ENCODE measurements at regions not wholly inside any gene's neighbourhood (a gene's known extent, or its start where the extent isn't known, plus 50 kb on each side); places are given as distances from the start of the nearest gene placed in this dataset.

DNA sequence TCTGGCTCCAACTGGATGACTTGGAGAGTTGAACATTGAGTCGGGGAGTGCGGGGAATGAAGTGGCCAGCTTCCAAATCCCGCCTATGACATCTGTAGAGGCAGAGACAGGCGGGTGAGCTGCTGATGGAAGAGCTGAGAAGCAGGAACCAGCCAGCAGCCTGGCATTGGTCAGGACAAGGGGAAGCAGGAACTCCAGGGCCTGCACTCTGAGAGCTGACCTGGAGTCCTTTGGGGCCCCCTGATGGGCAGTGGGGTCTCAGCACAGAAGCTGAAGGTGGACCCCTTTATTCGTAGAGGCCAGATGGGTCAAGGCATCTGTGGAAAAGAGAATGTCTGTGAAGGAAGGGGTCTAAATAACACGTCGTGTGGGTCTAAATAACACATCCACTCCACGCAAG lies 57.0 kb downstream of the SEC61G start:
- DNase-seq (ENCODE audit: insufficient read length) (no peak), FAIRE-seq (no peak)
- TF ChIP-seq TAF1 (IDR thresholded peaks at IDR 0.05; ENCODE audit: borderline replicate concordance, low read depth, low read length) (no peak), POLR2A (IDR thresholded peaks at IDR 0.05; ENCODE audit: low read depth, low read length) (no peak), POLR2AphosphoS5 (IDR thresholded peaks at IDR 0.05; ENCODE audit: low read depth, low read length) (no peak)

DNA sequence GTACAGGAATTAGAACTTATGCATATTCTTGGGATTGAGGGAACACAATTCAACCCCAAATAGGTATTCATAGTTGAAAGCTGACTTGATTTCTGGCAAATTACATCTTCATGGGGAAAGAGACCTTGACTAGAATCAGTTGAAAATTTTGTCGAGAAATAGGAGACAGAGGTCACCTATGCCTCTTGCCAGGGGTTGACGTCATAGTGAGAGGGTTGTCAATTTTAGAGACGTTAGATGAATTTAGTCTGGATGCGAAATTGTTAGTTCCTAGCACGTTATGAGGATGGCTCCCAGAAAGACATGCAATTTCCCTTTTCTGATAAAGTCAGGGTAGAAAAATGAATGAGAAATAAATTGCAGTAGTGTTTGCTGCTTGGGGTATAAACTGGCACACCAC lies 59.3 kb downstream of the SEC61G start:
- TF ChIP-seq TAF1 (IDR thresholded peaks at IDR 0.05; ENCODE audit: borderline replicate concordance, low read depth, low read length) (no peak), POLR2A (IDR thresholded peaks at IDR 0.05; ENCODE audit: low read depth, low read length) (no peak), POLR2AphosphoS5 (IDR thresholded peaks at IDR 0.05; ENCODE audit: low read depth, low read length) (no peak)
- DNase-seq (ENCODE audit: insufficient read length) (no peak), FAIRE-seq (no peak)

DNA sequence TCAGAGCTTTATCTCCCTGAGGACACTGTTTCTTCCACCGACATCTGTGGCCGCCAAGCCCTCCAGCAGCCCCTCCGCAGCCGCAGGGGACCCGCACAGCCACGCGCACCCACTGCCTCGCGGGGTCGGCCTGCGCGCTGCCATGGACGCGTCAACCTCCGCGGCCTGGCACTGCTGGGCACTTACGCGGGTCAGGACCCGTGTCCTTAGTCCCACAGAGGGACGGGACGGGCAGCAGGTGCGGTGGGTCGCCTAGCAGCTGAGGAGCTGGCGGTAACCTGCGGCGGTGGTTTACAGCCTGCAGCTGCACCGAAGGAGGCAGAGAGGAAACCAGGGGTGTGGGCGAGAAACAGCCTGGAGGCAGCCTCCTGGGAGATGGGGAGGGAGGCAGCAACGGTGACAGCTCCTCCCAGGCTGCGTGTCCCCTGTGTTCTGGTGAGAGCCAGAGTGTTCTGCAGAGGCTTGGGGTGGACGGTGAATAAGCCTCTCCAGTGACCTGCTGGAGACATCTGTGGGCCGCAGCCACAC lies 61.3 kb downstream of the SEC61G start:
- DNase-seq (ENCODE audit: insufficient read length): no peak
- TF ChIP-seq POLR2AphosphoS5 (IDR thresholded peaks at IDR 0.05; ENCODE audit: low read depth, low read length) (no peak), POLR2A (IDR thresholded peaks at IDR 0.05; ENCODE audit: low read depth, low read length) (no peak), TAF1 (IDR thresholded peaks at IDR 0.05; ENCODE audit: borderline replicate concordance, low read depth, low read length) (no peak)
- FAIRE-seq: no peak

DNA sequence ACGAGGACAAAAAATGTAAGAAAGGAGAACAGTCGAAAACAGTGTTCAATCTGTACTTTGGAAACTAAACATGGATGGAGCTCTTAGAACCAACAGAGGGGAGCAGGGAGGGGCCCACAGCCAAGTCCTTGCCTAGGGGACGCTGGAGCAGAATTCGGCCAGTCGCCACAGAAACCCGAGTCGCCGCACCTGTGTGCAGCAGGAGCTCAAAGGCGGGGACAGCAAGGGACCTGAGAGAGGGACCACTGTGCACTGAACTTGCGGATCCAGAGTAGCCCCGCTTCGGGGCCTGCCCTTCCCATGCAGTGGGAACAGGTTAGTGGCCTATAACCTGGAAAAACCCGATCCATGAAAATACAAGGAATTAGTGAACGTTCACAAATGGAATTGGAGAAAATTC lies 68.1 kb downstream of the SEC61G start:
- TF ChIP-seq POLR2AphosphoS5 (IDR thresholded peaks at IDR 0.05; ENCODE audit: low read depth, low read length) (no peak), TAF1 (IDR thresholded peaks at IDR 0.05; ENCODE audit: borderline replicate concordance, low read depth, low read length) (no peak), POLR2A (IDR thresholded peaks at IDR 0.05; ENCODE audit: low read depth, low read length) (no peak)
- FAIRE-seq (no peak), DNase-seq (ENCODE audit: insufficient read length) (no peak)

DNA sequence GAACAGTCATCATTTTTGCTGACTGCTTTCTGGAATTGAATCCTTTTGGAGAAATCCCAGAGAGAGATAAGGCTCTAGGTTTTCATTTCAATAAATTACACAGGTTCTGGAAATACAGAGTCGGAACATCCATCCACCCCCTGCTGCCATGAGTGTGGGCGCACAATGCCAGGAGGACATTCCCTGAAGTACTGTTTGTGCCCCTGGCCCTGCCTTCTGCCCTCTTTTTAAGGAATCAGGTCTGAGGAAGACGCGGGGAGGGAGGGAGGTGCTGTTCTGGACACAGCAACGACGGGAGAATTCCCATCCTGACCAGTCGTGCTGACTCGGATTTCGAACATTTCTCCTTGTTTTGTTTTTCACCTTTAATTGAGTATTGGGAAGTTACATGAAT lies 69.0 kb downstream of the SEC61G start:
- no peak for TF ChIP-seq TAF1 (IDR thresholded peaks at IDR 0.05; ENCODE audit: borderline replicate concordance, low read depth, low read length)
- TF ChIP-seq POLR2A (IDR thresholded peaks at IDR 0.05; ENCODE audit: low read depth, low read length): no peak
- no peak for TF ChIP-seq POLR2AphosphoS5 (IDR thresholded peaks at IDR 0.05; ENCODE audit: low read depth, low read length)
- no peak for DNase-seq (ENCODE audit: insufficient read length)
- no peak for FAIRE-seq

DNA sequence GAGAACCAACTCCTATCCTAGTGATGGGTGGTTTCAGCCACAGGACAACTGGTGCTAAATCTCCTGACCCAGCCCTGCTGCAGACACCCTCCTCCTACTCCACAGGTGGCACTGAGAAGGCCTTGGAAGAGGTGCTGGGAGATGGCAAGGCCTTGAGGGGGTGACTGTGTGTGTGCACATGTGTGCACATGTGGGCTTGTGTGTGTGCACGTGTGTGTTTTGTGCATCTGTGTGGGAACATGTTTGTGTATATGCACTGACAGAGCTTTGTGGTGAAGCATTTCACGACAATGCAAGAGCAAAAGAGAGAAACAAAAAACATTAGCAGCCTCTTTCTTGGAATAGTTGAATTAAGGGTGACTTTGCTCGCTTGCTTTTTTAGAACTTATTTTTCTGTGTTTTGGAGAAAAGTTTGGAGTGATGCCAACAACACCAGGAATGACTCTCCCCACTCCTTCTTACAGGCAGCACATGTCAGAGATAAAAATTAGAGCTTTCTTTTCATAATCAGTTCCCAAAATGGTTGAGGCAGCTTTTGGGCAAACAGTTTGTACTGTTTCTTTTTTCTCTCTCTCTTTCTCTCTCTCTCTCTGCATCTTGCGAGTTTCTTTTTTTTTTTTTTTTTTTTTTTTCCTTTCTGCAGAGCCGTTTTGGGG lies 69.5 kb downstream of the SEC61G start:
- FAIRE-seq (no peak), DNase-seq (ENCODE audit: insufficient read length) (no peak)
- no peak for TF ChIP-seq POLR2A (IDR thresholded peaks at IDR 0.05; ENCODE audit: low read depth, low read length)
- no peak for TF ChIP-seq TAF1 (IDR thresholded peaks at IDR 0.05; ENCODE audit: borderline replicate concordance, low read depth, low read length)
- TF ChIP-seq POLR2AphosphoS5 (IDR thresholded peaks at IDR 0.05; ENCODE audit: low read depth, low read length): no peak

DNA sequence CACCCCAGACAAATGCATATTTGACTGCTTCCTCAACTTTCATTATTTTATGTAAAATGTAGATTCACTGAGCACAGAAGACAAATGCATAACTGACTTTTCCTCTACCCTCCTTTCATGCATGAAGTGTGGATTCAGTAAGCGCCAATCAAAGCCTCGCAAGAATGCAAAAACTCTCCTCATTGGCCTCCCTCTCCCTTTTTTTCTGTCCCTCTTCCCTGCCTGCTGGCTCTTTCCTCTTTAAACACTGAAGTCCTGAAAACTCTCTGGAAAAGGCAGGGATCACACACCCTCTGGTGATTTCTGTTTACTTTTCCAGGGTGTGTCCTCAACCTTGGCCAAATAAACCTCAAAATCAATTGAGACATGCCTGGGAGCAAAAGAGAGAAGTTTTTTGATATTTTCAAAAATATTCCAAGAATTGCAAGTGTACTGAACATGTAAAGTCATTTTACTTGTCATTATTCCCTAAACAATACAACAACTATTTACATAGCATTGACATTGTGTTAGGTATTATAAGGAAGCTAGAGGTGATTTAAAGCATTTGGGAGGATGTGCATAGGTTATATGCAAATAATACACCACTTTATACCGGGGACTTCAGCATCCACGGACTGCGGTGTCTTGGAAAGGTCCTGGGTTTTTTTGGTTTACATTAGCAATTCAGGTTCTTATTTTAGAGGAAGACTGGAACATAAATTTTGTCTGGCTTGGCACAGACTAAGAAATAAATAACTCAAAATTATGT lies 71.4 kb downstream of the SEC61G start:
- TF ChIP-seq TAF1 (IDR thresholded peaks at IDR 0.05; ENCODE audit: borderline replicate concordance, low read depth, low read length) (no peak), POLR2A (IDR thresholded peaks at IDR 0.05; ENCODE audit: low read depth, low read length) (no peak), POLR2AphosphoS5 (IDR thresholded peaks at IDR 0.05; ENCODE audit: low read depth, low read length) (no peak)
- no peak for FAIRE-seq

DNA sequence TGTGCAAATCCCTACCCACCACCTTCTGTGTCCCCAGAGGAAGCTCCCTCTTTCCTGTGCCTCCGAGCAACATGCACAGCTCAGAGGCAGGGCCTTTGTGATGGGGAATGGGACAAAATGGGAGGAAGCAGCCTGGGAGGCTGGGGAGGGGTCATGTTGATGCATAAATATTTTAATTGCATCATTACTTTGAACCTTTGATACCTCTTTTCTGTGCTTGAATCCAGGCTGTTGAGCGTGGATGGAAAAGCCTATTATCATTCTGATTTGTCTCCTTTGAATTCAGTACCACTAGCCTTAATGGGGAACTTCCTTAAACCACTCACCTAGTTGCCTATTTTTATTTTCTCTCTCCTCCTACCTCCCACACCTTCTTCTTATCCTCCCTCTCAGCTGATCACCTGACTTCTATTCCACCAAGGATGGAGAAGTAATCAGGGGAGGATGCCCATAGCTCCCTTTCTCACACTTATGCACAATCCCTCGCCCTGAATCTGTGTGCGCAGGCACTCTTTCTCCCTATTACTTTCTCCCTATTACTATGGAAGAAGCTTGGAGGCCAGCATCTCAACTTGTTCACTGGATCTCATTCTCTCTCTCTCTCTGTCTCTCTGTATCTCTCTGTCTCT lies 78.5 kb downstream of the SEC61G start:
- no peak for TF ChIP-seq POLR2AphosphoS5 (IDR thresholded peaks at IDR 0.05; ENCODE audit: low read depth, low read length)
- no peak for FAIRE-seq
- no peak for DNase-seq (ENCODE audit: insufficient read length)

More for the DNA sequence above, 71.4 kb downstream of the SEC61G start:
- DNase-seq (ENCODE audit: insufficient read length): no peak

DNA sequence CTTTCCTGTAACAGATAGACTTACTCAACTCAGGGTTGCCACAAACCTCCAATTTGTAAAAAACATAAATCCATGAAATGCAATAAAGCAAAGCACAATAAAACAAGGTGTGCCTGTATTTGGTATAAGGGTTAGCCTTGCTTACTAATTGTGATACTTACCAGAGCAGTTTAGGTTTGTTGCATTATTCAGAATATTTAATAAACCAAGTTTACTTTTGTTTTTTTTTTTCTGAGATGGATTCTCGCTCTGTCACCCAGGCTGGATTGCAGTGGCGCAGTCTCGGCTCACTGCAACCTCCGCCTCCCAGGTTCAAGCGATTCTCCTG lies 79.6 kb downstream of the SEC61G start:
- TF ChIP-seq POLR2A (IDR thresholded peaks at IDR 0.05; ENCODE audit: low read depth, low read length) (no peak), TAF1 (IDR thresholded peaks at IDR 0.05; ENCODE audit: borderline replicate concordance, low read depth, low read length) (no peak), POLR2AphosphoS5 (IDR thresholded peaks at IDR 0.05; ENCODE audit: low read depth, low read length) (no peak)
- FAIRE-seq (no peak), DNase-seq (ENCODE audit: insufficient read length) (no peak)

DNA sequence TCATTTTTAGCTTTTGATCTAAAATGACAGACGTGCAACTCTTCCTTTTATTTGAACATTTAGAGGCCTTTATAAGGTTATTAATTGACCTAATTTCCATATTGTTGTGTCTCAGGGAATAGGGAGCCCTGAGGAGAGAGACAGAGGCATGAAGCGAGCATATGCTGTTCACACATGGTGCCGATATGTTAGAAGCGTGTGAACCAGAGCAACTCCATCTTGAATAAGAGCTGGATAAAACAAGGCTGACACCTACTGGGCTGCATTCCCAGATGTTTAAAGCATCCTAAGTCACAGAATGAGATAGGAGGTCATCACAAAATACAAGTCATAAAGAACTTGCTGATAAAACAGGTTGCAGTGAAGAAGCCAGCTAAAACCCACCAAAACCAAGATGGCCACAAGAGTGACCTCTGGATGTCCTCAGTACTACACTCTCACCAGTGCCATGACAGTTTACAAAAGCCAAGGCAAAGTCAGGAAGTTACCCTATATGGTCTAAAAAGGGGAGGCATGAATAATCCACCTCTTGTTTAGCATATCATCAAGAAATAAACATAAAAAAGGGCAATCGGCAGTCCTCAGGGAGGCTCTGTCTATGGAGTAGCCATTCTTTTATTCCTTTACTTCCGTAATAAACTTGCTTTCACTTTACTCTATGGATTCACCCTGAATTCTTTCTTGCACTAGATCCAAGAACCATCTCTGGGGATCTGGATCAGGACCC lies 80.1 kb downstream of the SEC61G start:
- FAIRE-seq (no peak), DNase-seq (ENCODE audit: insufficient read length) (no peak)
- TF ChIP-seq POLR2A (IDR thresholded peaks at IDR 0.05; ENCODE audit: low read depth, low read length) (no peak), TAF1 (IDR thresholded peaks at IDR 0.05; ENCODE audit: borderline replicate concordance, low read depth, low read length) (no peak), POLR2AphosphoS5 (IDR thresholded peaks at IDR 0.05; ENCODE audit: low read depth, low read length) (no peak)

DNA sequence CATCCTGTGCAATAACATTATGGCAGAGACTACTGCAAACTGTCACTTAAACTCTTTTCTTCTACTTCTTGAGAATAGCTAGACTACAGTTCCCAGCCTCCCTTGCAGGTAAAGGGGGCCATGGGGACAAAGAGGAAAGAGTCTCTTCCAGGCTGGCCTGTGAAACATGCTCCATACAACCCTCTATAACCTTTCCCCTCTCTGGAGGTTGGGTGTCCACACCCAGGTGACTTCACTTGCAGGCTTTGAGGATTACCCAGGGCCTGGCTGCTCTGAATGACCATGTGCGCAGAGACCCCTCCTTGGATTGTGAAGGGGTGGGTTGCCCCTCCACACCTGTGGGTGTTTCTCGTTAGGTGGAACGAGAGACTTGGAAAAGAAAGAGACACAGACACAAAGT lies 84.1 kb downstream of the SEC61G start:
- FAIRE-seq: no peak

More for the DNA sequence above, 84.1 kb downstream of the SEC61G start:
- TF ChIP-seq POLR2A (IDR thresholded peaks at IDR 0.05; ENCODE audit: low read depth, low read length) (no peak), TAF1 (IDR thresholded peaks at IDR 0.05; ENCODE audit: borderline replicate concordance, low read depth, low read length) (no peak), POLR2AphosphoS5 (IDR thresholded peaks at IDR 0.05; ENCODE audit: low read depth, low read length) (no peak)
- no peak for DNase-seq (ENCODE audit: insufficient read length)

Measured in GM12892 (cell line).